ENCODE measurements at regions not wholly inside any gene's neighbourhood (a gene's known extent, or its start where the extent isn't known, plus 50 kb on each side); places are given as distances from the start of the nearest gene placed in this dataset.

DNA sequence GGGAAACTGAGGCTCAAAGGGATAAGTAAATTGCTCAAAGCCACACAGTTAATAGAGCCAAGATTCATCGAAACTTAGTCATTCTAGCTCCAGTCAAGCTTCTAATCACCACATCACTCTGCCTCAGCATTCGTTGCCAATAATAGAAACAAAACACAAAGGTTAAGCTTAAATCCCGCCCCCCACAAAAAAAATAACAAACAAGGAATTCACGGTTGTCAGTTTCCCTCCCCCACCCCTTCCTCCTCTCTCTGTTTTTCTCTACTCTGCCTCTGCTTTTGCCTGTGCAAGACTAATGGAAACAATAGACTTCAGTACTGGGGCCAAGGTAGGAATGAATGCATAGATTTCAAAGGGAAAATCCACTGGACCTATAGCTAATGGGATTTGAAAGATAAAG, 70.7 kb upstream of the ZNF644 start:
- no peak for DNase-seq

- DNase-seq: no peak
These were observed 70.0 kb upstream of the ZNF644 start for GRCh38 chr1:91091812-91092211.

DNA sequence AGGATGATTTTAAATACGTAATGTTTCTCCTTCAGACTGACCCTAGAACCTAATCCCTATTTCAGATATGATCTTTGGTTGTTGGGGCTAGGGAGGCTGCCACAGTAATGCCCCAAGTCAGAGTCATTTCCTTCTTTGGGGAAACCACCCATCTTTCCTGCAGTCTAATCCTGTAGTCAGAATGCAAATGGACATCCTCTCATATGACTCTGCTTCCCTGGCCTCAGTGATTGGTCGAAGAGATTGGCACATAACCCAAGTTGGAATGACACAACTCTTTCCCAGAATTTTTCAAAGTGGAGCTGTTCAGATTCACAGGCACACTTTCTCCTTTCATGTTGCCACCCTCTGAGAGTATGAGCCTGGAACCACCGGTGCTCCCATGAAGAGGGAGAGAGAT, 58.8 kb upstream of the ZNF644 start:
- no peak for DNase-seq

DNA sequence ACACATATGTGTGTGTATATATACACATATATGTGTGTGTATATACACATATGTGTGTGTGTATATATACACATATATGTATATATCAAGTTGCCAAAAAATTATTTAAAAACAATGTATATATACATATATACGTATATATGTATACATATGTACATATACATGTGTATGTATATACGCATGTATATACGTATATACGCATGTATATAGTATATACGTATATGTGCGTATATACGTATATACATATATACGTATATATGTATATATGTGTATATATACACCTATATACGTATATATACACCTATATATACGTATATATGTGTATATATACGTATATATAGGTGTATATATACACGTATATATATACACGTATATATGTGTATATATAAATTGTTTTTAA, 57.0 kb upstream of the ZNF644 start:
- no peak for DNase-seq

DNA sequence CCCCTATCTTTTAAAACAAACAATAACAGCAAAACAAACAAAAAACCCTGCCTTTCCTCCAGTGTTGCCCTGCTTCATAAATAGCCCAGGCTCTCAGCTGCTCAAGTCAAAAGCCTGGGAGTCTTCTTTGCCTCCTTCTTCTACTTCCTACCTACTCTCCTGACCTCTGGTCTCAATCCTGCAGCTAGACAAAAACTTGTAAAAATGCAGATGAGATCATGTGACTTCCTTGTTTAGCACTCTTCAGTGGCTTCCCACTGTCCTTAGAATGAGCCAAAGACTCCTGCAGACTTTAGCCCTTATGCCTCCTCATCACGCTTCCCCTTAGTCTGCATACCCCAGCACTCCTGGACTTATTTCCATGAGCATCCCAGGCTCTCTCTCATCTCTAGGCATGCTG, 55.0 kb upstream of the ZNF644 start:
- DNase-seq: no peak

DNA sequence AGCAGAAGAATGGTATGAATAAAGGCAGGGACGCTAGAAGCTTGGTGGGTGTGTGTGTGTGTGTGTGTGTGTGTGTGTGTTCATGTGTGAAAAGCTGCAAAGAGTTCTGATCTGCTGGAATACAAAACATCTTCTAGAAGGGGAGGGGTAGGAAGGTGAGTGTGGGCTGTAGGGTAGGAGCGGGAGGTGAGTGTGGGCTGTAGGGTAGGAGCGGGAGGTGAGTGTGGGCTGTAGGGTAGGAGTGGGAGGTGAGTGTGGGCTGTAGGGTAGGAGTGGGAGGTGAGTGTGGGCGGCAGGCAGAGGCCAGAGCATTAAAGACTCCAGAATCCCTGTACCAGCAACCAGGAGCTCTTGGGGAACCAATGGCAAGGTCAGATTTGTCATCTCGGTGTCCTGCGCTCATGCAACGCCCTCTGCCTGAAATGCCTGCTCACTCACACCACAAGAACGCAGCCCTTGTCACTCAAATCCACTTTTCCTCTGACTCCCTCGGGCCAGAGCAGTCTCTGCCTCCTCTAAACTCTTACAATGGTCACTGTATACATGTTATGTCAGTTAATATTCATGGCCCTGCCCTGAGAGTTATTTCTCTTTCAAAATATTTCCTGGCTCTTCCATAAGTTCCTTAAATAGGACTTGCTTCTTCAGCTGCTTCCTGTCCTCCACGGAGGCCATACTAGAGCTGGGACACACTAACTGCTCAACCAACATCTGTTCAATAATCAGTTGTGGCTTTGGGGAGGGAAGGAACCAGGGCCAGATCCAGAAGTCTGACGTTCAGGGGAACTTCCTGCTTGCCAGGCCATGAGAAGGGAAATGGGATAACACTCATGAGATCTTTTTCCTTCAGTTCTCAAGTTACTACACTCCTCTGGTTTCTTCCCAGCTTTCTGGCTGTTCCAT, 53.6 kb upstream of the ZNF644 start:
- DNase-seq: no peak

DNA sequence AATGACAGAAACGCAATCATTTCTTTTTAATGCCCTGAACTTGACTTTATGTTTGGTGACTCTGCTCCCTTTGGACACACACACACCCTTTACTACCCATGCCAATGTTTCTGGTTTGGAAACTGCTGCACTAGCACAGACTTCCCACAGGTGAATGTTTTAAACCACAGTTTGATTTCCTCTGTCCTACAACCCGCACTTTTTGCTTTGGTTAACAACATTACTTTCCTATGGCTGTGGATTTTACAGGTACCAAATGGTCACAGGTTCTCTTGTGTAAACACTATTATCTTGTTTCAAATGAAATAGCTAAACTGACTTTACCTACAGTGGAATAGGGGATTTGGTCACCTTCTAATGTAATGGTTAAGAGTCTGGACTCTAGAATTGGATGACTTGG, 51.5 kb upstream of the ZNF644 start:
- no peak for DNase-seq

- no peak for DNase-seq
These were observed 50.0 kb upstream of the ZNF644 start for GRCh38 chr1:91071838-91072237.
